Esophagus muscularis mucosa (tissue), 4 donors: ENCODE measurements at regions not wholly inside any gene's neighbourhood (a gene's known extent, or its start where the extent isn't known, plus 50 kb on each side); places are given as distances from the start of the nearest gene placed in this dataset.

ENCODE experiments used
- DNase-seq: peaks from one replicate; pipeline ENCODE4 v3.0.0-alpha.2; 2017; ENCODE audit errors: extremely low spot score
- H3K27ac ChIP-seq, 4 donors: fragments of 200-600 bp; sonication (generic); replicated peaks in 1 of 4; 1 replicate in 3 of 4; 2 replicates in 1 of 4; pipeline ENCODE4 v1.5.1; 2016 to 2019; ENCODE audit warnings: mild to moderate bottlenecking in 1 of 4
- H3K27me3 ChIP-seq, 4 donors: fragments of 200-600 bp; sonication (generic); one replicate each; pipeline versions ENCODE4 v1.5.1 to v1.6.0; 2016 to 2019
- H3K36me3 ChIP-seq, 4 donors: fragments of 200-600 bp; sonication (generic); one replicate each; pipeline ENCODE4 v1.5.1; 2016 to 2019
- H3K4me1 ChIP-seq, 4 donors: fragments of 200-600 bp; sonication (generic); one replicate each; pipeline ENCODE4 v1.5.1; 2016 to 2019
- H3K4me3 ChIP-seq, 4 donors: fragments of 200-600 bp; sonication (generic); 1 replicate in 2 of 4; 2 replicates in 2 of 4; pipeline ENCODE4 v1.5.1; 2016 to 2019; ENCODE audit warnings: mild to moderate bottlenecking in 4 of 4, moderate library complexity in 1 of 4
- H3K9me3 ChIP-seq, 4 donors: fragments of 200-600 bp; sonication (generic); 1 replicate in 3 of 4; 2 replicates in 1 of 4; pipeline ENCODE4 v1.5.1; 2016 to 2019
- EP300 ChIP-seq: sonication (generic); formaldehyde crosslinking; IDR thresholded peaks from one replicate; pipeline ENCODE4 v1.6.1; 2017; ENCODE audit warnings: antibody characterized with exemption
- POLR2A ChIP-seq: fragments of 450-650 bp; IDR thresholded peaks from one replicate; pipeline ENCODE4 v1.6.1; 2017; ENCODE audit warnings: antibody characterized with exemption, moderate library complexity, mild to moderate bottlenecking, low read depth
- POLR2AphosphoS5 ChIP-seq, 2 donors: sonication (generic); formaldehyde crosslinking; IDR thresholded peaks; one replicate each; pipeline ENCODE4 v1.6.1; 2017; ENCODE audit warnings: antibody characterized with exemption in 2 of 2
- WGBS: methylation state at CpG from one replicate; pipeline ENCODE4 v1.1.5; 2018; 5-methylcytosine and 5-hydroxymethylcytosine counted together
- intact Hi-C: fragments of 100-400 bp; cut with DNase I; formaldehyde crosslinking; loops from one replicate; pipeline ENCODE4 v1.15.1; 2023
- TF ChIP-seq, protein P1 (sequence below), 3 experiments: fragments of 200-600 bp in 2 of 3; fragments of 450-650 bp in 1 of 3; sonication (generic) in 2 of 3; IDR thresholded peaks; one replicate each; pipeline ENCODE4 v1.5.1; 2017 to 2019; ENCODE audit warnings: antibody characterized with exemption in 3 of 3, mild to moderate bottlenecking in 2 of 3, moderate library complexity in 1 of 3

DNA sequence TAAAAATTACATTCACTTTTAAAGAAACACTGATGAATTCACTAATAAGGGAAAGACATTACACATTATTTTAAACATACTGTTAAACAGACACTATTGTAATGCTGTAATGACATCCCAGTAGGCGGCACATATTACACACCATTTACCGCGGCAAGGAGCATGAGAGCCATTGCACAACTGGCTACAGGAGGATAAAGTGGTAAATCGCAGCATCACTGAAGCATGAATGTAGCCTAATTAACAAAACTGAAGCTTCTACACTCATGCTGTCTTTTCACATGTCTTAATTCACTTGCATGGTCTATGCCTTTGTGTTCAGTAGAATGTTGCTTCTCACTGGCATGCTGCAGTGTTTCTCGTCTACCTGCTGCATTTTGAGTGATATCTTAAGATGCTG, 1046.0 kb downstream of the MRPL39 start:
- H3K36me3 ChIP-seq, result no peaks in the 10 kb centered on the region
- DNase-seq, result no peak
- H3K4me3 ChIP-seq, result no peak overlapping the region
- H3K27ac ChIP-seq, result no peak overlapping the region
- no peak for TF ChIP-seq POLR2A
- TF ChIP-seq EP300, result no peak
- TF ChIP-seq POLR2AphosphoS5 (IDR thresholded peaks at IDR 0.05), result no peak
- TF ChIP-seq, protein P1, sequence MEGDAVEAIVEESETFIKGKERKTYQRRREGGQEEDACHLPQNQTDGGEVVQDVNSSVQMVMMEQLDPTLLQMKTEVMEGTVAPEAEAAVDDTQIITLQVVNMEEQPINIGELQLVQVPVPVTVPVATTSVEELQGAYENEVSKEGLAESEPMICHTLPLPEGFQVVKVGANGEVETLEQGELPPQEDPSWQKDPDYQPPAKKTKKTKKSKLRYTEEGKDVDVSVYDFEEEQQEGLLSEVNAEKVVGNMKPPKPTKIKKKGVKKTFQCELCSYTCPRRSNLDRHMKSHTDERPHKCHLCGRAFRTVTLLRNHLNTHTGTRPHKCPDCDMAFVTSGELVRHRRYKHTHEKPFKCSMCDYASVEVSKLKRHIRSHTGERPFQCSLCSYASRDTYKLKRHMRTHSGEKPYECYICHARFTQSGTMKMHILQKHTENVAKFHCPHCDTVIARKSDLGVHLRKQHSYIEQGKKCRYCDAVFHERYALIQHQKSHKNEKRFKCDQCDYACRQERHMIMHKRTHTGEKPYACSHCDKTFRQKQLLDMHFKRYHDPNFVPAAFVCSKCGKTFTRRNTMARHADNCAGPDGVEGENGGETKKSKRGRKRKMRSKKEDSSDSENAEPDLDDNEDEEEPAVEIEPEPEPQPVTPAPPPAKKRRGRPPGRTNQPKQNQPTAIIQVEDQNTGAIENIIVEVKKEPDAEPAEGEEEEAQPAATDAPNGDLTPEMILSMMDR (IDR thresholded peaks at IDR 0.05), result no peak
- no peaks in the 10 kb centered on the region for H3K27me3 ChIP-seq
- 95% methylated on average over 5 of the region's 5 CpGs for WGBS
- H3K4me1 ChIP-seq, result no peaks in the 10 kb centered on the region
- intact Hi-C loops, result no loop called here
- peaks cover 0 to 7% (median 3%) of the 10 kb centered on the region in 4 donors for H3K9me3 ChIP-seq

DNA sequence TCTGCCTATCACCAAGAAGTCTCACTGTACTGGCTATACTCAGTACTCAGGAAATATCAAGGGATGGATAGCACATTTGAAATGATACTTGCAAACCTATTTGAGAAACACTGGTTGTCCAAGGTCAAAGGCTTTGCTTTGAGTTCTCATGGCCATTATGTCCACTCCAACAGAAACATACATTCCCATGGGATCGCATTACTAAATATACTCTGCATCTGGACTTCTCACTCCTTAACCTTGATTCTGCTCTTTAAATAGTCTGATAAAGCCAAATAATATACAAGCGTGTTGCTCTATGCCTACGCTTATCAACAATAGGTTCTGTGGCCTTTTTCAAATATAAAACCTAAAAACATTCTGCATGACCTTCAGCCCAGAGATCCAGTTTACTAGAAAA, 1054.8 kb downstream of the MRPL39 start:
- TF ChIP-seq EP300 (no peak), POLR2A (no peak), POLR2AphosphoS5 (IDR thresholded peaks at IDR 0.05) (no peak)
- TF ChIP-seq, protein P1 (IDR thresholded peaks at IDR 0.05), result no peak
- DNase-seq, result no peak
- intact Hi-C loops, result no loop called here
- H3K4me1 ChIP-seq, result no peaks in the 10 kb centered on the region
- WGBS, result 64% methylated on average over 3 of the region's 3 CpGs
- no peak overlapping the region for H3K27ac ChIP-seq
- no peaks in the 10 kb centered on the region for H3K27me3 ChIP-seq
- H3K4me3 ChIP-seq, result no peak overlapping the region
- peaks cover 0 to 7% (median 3%) of the 10 kb centered on the region in 4 donors for H3K9me3 ChIP-seq
- H3K36me3 ChIP-seq, result no peaks in the 10 kb centered on the region

DNA sequence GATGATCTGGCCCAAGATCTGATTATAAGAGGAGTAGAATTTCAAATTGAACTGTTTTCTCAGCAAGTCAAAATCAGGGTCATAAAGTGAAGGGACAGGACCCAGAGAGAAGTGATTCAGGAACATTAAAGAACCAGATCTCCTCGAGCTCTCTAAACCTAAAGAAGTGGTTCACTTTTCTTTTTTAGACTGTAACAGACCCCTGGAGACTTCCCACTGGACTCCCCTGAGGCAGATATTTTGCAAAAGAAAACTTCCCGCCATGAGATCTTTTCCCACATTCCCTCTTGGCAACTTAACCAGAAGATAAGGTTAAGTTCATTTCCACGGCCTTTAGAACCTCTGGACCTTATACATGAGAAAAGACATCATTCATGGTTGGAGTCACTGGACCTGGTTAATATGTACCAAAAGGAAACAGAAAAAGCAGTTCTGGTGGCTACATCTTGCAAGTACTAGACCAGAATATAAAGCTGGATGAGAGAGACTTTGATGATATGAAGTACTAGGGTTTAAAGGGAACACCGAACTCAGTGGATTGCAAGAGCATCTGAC, 1061.4 kb downstream of the MRPL39 start:
- Histone ChIP-seq H3K4me3 (no peak overlapping the region), H3K4me1 (no peaks in the 10 kb centered on the region), H3K27me3 (no peaks in the 10 kb centered on the region), H3K27ac (no peak overlapping the region), H3K9me3 (no peaks in the 10 kb centered on the region), H3K36me3 (no peaks in the 10 kb centered on the region)
- no peak for TF ChIP-seq POLR2A
- TF ChIP-seq EP300, result no peak
- TF ChIP-seq, protein P1 (IDR thresholded peaks at IDR 0.05), result no peak
- no peak for TF ChIP-seq POLR2AphosphoS5 (IDR thresholded peaks at IDR 0.05)
- intact Hi-C loops, result no loop called here
- 74% methylated on average over 4 of the region's 4 CpGs for WGBS
- no peak for DNase-seq

DNA sequence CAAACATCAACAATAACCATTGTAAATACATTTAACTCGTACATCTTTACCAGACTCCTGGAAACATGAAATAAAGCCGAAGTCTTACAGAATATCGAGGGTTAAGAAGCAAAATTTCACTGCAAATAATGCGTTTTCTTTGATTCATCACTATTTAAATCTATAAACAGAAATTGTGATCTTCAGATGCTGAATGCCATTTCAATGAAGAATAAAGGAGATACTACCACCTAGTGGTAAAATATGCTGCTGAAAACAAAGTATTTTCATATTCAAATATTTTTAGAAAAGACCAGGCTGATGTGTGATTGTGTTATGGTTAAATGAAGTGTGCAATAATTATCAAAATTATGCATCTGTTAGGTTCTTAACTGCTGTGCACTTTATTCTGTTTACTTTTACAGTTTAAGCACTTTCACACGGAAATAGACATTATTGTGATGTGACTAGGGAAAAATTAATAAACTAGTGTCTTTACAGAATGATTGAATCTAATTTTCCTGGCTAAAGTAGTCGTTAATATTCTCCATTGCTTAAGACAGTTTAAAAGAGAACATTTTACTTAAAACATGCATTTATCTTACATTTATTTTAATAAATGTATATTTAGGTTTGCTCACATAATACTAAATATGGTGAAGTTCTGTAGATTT, 1093.1 kb downstream of the MRPL39 start:
- Histone ChIP-seq H3K4me1 (no peaks in the 10 kb centered on the region), H3K9me3 (no peaks in the 10 kb centered on the region), H3K4me3 (no peak overlapping the region), H3K36me3 (no peaks in the 10 kb centered on the region), H3K27me3 (no peaks in the 10 kb centered on the region), H3K27ac (no peak overlapping the region)
- 25% methylated on average over 6 of the region's 6 CpGs for WGBS
- DNase-seq, result no peak
- TF ChIP-seq EP300, result no peak
- TF ChIP-seq, protein P1 (IDR thresholded peaks at IDR 0.05), result peak; percentile 11 to 48 (median 45)
- no peak for TF ChIP-seq POLR2AphosphoS5 (IDR thresholded peaks at IDR 0.05)
- intact Hi-C loops, result no loop called here

DNA sequence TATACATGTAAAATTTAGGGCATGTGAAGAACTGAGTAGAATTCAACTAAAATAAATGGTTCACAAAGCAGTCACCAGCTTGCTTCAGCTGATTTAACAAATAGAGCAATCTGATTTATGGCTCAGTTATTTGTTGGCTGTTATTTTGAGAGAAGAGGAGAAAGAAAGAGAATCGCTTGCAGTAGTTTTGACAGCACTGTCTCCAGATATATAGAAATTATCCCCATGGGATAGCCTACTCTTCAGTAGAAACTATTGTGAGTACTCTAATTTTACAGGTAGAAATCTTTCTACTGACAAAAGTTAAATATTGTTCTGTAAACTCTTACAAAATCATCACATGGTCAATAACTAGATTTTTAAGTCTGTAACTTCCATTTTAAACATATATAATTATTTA, 1098.2 kb downstream of the MRPL39 start:
- Histone ChIP-seq H3K4me3 (no peak overlapping the region), H3K4me1 (no peaks in the 10 kb centered on the region), H3K36me3 (no peaks in the 10 kb centered on the region), H3K27me3 (no peaks in the 10 kb centered on the region), H3K9me3 (peaks cover 0 to 6% (median 0%) of the 10 kb centered on the region in 4 donors), H3K27ac (no peak overlapping the region)
- intact Hi-C loops, result no loop called here
- DNase-seq, result no peak
- TF ChIP-seq POLR2A (no peak), POLR2AphosphoS5 (IDR thresholded peaks at IDR 0.05) (no peak), EP300 (no peak)
- TF ChIP-seq, protein P1 (IDR thresholded peaks at IDR 0.05), result no peak
- 78% methylated on average over 1 of the region's 1 CpG for WGBS
